Central memory CD8-positive, alpha-beta T cell (primary cell): ENCODE measurements at regions not wholly inside any gene's neighbourhood (a gene's known extent, or its start where the extent isn't known, plus 50 kb on each side); places are given as distances from the start of the nearest gene placed in this dataset.

ENCODE experiments used
- ATAC-seq: fragments of 150-1000 bp; cut with Tn5 transposase; replicated peaks from 2 replicates; pipeline ENCODE4 v1.10.0; 2022; ENCODE audit warnings: mild to moderate bottlenecking, moderate FRiP score, moderate number of reproducible peaks; ENCODE audit not compliant: poor library complexity, severe bottlenecking; ENCODE audit errors: extremely low read depth
- DNase-seq, 2 donors: peaks; one replicate each; pipeline ENCODE4 v3.0.0; 2021; ENCODE audit warnings: low spot score in 2 of 2
- H3K27ac Mint-ChIP-seq: one replicate; pipeline ENCODE4 v1.8.0; 2022; ENCODE audit warnings: low read depth, mild to moderate bottlenecking, moderate library complexity, mixed read lengths
- H3K27me3 Mint-ChIP-seq: one replicate; pipeline ENCODE4 v1.8.0; 2022; ENCODE audit warnings: mixed read lengths
- H3K36me3 Mint-ChIP-seq: one replicate; pipeline ENCODE4 v1.8.0; 2022; ENCODE audit warnings: mild to moderate bottlenecking, moderate library complexity, mixed read lengths; ENCODE audit not compliant: insufficient read depth
- H3K4me1 Mint-ChIP-seq: one replicate; pipeline ENCODE4 v1.8.0; 2022; ENCODE audit warnings: mixed read lengths
- H3K4me3 Mint-ChIP-seq: one replicate; pipeline ENCODE4 v1.8.0; 2022; ENCODE audit warnings: mild to moderate bottlenecking, moderate library complexity, mixed read lengths
- H3K9me3 Mint-ChIP-seq: one replicate; pipeline ENCODE4 v1.8.0; 2022; ENCODE audit warnings: mixed read lengths

DNA sequence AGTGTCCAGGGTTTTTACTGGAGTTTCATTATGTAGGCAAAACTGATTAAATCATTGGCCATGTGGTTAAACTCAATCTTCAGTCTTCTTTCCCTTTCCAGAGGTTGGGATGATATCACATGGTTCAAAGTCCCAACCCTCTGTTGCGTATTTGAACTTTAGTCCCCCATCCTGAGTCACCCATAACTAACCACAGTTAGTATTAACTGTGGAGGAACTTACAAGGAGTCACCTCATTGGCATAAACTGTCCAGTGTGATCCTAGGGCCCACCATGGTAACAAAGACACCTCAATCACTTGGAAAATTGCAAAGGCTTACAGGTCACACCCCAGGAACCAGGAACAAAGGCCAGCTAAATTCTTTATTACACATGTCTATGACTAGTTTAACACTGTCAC is 188.5 kb downstream of the COX7C start:
- Mint-ChIP-seq H3K27ac (no peak overlapping the region), H3K4me1 (no peaks in the 10 kb centered on the region), H3K36me3 (no peaks in the 10 kb centered on the region), H3K4me3 (no peak overlapping the region), H3K27me3 (no peaks in the 10 kb centered on the region), H3K9me3 (peaks cover 5% of the 10 kb centered on the region)
- no peak for DNase-seq
- no peak for ATAC-seq

DNA sequence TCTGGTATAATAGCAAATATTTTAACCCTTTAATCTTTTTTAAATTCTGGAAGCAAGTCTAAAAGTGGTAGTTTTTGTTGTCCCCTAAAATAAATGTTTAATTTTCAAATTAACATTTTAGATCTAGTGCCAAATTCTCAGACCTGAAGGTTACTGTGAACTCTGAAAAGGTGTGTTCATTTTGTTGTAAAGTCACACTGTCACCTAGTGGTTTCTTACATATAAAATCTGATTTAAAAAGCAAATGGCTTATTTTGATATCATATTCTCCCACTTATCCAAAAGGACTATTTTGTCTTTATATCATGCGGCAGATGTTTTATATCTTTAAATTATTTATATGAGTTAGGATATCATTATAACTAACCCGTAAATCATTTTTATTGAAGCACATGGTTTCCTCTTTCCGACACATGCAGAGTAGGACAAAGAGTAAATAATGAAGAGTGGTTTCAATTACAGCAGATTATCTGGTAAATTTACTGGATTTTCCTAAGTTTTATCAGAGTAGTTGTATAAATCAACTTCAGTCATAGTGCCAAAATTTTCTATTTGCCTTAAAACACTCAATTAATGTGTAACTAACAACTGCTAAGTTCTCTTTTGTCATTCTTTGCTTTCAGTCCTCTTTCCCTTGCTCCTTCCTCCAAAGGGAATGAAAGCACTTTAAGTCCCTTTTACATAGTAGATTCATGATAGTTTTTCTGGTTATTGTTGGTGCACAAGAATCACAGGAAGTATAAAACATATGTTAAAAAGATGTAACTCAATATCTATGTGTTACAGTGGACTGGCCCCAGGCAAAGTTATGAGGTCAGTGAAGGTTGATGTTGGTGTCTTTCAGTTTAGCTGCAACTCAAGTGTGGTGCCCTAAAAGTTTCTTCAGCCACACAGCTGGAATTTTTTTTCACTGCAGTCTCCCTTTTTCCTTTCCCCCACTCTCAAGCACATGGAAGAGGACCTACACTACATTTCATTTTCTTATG is 189.6 kb downstream of the COX7C start:
- H3K27ac Mint-ChIP-seq, result no peak overlapping the region
- H3K4me1 Mint-ChIP-seq, result no peaks in the 10 kb centered on the region
- H3K36me3 Mint-ChIP-seq, result no peaks in the 10 kb centered on the region
- ATAC-seq (no peak), DNase-seq (no peak)
- H3K4me3 Mint-ChIP-seq, result no peak overlapping the region
- H3K27me3 Mint-ChIP-seq, result no peaks in the 10 kb centered on the region
- peaks cover 5% of the 10 kb centered on the region for H3K9me3 Mint-ChIP-seq

DNA sequence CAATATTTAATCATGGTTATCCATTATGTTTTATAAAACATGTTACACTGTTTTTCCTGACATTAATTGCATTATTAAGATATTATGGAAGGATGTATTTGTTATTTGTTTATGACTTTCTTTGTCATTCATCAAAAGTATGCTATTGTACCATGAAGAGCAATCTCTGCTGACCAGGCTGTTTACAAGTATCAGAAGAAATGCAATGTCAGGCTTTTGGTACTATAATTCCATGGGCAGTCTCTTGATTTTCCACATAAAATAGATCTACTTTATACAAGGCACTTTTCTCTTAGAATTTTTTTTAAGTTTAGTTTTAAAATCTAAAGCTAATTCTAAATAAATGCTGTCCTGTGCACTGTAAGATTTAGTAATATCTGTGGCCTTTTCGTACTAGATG is 196.6 kb downstream of the COX7C start:
- no peaks in the 10 kb centered on the region for H3K27me3 Mint-ChIP-seq
- ATAC-seq (no peak), DNase-seq (no peak)
- H3K4me3 Mint-ChIP-seq, result no peak overlapping the region
- no peak overlapping the region for H3K27ac Mint-ChIP-seq
- H3K36me3 Mint-ChIP-seq, result no peaks in the 10 kb centered on the region
- peaks cover 5% of the 10 kb centered on the region for H3K9me3 Mint-ChIP-seq
- no peaks in the 10 kb centered on the region for H3K4me1 Mint-ChIP-seq

DNA sequence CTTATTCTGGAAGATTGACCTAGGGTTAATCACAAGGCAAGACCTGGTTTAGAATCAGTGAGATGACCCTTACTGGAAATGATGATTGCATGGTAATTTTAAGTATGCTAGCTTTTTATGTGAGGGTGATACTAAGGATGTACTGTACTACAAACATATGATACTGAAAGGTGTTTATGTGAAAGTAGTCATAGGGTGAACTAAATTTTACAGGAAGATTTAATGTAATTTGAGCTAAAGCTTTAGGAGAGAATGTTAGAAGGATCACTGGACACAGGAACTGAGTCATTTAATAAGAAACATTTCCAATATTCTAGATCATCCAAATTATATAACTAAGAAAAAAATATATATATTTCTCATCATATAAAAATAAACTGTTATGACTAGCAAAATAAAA is 197.2 kb downstream of the COX7C start:
- no peak overlapping the region for H3K4me3 Mint-ChIP-seq
- H3K4me1 Mint-ChIP-seq, result no peaks in the 10 kb centered on the region
- H3K27ac Mint-ChIP-seq, result no peak overlapping the region
- no peaks in the 10 kb centered on the region for H3K27me3 Mint-ChIP-seq
- H3K9me3 Mint-ChIP-seq, result peaks cover 5% of the 10 kb centered on the region
- DNase-seq, result no peak
- no peak for ATAC-seq
- H3K36me3 Mint-ChIP-seq, result no peaks in the 10 kb centered on the region

DNA sequence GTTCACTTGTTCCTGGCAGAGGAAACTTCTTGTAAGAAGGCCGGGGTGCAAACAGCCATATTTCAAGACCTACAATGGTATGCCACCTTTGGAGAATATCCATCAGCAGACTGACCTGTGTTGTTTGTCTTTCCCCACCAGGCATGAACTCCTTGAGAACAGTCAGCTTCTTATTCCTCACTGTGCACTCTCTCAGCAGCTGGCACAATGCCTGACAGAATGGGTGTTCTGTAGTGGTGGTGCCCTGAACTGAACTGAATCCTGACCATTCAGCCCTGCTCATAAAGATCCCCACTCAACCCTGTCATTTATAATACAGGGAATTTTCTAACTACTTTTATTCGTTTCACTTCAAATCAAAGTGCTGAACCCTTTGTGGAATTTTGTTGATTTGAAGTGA is 206.9 kb downstream of the COX7C start:
- no peaks in the 10 kb centered on the region for H3K36me3 Mint-ChIP-seq

DNA sequence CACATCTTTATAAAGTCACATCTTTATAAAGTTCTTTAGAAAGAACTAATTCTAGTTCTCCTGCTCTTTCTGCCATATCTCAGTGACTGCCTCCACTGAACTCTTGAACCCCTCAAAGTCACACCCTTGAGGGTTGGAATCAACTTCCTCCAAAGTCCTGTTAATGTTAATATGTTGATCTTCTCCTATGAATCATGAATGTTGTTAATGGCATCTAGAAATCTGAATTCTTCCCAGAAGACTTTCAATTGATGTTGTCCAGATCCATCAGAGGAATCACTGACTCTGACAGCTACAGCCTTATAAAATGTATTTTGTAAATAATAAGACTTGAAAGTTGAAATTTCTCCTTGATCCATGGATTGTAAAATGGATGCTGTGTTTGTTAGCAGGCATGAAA is 213.4 kb downstream of the COX7C start:
- peaks cover 2% of the 10 kb centered on the region for H3K27me3 Mint-ChIP-seq
- ATAC-seq (no peak), DNase-seq (no peak)
- no peaks in the 10 kb centered on the region for H3K36me3 Mint-ChIP-seq
- H3K4me1 Mint-ChIP-seq, result no peaks in the 10 kb centered on the region
- no peaks in the 10 kb centered on the region for H3K9me3 Mint-ChIP-seq
- H3K4me3 Mint-ChIP-seq, result no peak overlapping the region
- no peak overlapping the region for H3K27ac Mint-ChIP-seq

More for the DNA sequence above, 206.9 kb downstream of the COX7C start:
- Mint-ChIP-seq H3K9me3 (no peaks in the 10 kb centered on the region), H3K27me3 (no peaks in the 10 kb centered on the region), H3K27ac (no peak overlapping the region), H3K4me1 (no peaks in the 10 kb centered on the region), H3K4me3 (no peak overlapping the region)
- DNase-seq (no peak), ATAC-seq (no peak)

DNA sequence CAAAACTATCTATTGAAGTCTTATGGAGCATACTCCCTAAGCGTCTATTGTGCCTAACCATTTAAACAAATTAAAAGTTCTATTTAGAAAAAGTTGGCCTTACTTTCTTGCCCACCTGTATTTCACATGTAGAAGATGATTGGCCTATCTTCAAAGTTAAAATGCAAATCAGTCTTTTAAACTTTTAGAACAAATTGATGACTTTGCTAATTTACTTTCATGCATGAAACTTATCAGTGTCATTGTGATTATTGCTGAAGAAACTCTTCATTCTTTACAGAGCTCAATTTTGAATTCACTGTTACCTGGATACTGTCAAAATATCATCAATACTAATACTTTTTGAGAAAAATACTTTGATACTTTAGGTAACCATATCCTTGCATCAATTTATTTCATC is 216.1 kb downstream of the COX7C start:
- Mint-ChIP-seq H3K36me3 (no peaks in the 10 kb centered on the region), H3K9me3 (no peaks in the 10 kb centered on the region), H3K4me1 (no peaks in the 10 kb centered on the region), H3K4me3 (no peak overlapping the region), H3K27ac (no peak overlapping the region), H3K27me3 (peaks cover 11% of the 10 kb centered on the region)
- DNase-seq (no peak), ATAC-seq (no peak)

DNA sequence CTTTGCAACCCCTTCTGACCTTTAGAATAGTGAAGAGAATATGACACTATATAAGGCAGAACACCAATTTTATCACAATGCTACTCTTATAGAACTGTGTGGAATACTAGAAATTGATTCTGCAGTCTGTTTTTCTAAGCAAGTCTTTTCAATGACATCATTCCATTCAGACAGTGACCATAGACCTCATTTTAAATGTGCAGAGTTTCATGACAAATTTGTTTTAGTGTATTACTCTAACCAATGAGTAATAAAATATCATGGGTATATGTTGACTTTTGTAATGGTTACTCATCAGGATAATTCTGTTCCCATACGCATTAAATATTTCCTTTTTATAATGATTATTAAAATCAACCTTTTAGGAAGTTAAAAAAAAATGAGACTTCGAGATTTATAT is 219.9 kb downstream of the COX7C start:
- Mint-ChIP-seq H3K27me3 (peaks cover 11% of the 10 kb centered on the region), H3K4me1 (no peaks in the 10 kb centered on the region), H3K27ac (no peak overlapping the region), H3K9me3 (no peaks in the 10 kb centered on the region), H3K36me3 (no peaks in the 10 kb centered on the region), H3K4me3 (no peak overlapping the region)
- ATAC-seq, result no peak
- no peak for DNase-seq

DNA sequence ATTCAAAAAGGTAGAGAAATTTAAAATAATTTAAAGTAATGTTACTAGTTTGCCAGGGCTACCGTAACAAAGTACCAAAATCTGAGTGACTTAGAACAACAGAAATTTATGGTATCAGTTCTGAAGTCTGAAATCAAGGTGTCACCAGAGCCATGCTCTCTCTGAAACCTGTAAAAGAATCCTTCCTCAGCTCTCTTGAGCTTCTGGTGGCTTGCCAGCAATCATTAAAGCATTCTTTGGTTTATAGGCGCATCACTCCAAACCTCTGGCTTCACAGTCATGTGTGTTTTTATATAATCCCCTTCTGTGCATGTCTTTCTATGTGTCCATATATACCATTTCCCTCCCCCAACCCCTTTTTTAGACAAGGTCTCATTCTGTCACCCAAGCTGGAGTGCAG is 220.3 kb downstream of the COX7C start:
- Mint-ChIP-seq H3K4me3 (no peak overlapping the region), H3K27me3 (peaks cover 11% of the 10 kb centered on the region), H3K27ac (no peak overlapping the region), H3K36me3 (no peaks in the 10 kb centered on the region), H3K9me3 (no peaks in the 10 kb centered on the region), H3K4me1 (no peaks in the 10 kb centered on the region)
- ATAC-seq (no peak), DNase-seq (no peak)

DNA sequence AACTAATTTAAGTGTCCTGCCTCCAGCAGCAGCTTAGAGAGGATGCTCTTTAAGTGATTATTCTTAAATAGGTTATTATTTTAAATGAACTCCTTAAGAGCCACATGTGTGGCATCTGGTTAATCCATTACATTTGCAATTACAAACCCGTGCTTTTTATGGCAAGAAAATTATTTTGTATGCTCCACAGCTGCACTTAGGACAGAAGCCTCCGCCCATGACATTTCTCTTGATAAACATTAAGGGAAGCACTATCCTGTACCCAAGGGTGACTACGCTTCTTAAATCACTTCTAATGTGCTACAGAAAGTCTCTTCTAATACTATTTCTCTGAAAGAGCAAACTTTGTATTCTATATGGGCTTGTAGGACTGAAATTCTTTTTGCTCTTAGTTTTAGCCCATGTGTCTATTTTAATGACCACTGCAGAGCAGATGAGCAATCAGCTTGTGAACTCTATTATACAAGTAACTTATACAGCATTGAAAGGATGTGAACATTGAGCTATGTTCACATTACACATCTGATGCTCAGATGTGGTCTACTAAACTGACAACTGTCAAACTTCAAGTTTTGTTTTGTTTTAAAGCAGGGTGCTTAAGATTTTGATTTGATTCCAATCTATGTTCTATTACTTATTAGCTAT is 223.4 kb downstream of the COX7C start:
- H3K4me1 Mint-ChIP-seq, result no peaks in the 10 kb centered on the region
- H3K27me3 Mint-ChIP-seq, result peaks cover 8% of the 10 kb centered on the region
- no peak overlapping the region for H3K4me3 Mint-ChIP-seq
- ATAC-seq (no peak), DNase-seq (no peak)
- no peaks in the 10 kb centered on the region for H3K36me3 Mint-ChIP-seq
- no peak overlapping the region for H3K27ac Mint-ChIP-seq
- H3K9me3 Mint-ChIP-seq, result no peaks in the 10 kb centered on the region

DNA sequence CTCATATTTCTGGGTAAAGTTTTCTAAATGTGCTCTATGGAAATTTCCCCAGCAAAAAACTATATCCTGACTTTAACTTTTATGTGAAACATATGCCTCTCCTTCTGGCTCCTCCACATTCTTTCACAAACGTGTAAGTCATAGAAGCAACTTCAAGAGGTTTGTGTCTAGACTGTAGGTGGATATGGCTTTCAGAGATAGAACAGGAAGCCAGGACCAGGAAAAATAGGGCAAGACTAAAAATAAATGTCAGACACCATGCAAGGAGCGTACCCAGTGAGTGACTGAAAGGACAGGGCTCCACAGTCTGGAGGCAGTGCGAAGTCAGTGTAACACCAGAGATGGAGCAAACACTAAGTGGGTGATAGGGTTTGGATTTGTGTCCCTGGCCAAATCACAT is 240.7 kb downstream of the COX7C start:
- H3K9me3 Mint-ChIP-seq, result no peaks in the 10 kb centered on the region
- H3K4me1 Mint-ChIP-seq, result no peaks in the 10 kb centered on the region
- ATAC-seq, result no peak
- H3K4me3 Mint-ChIP-seq, result no peak overlapping the region
- no peak overlapping the region for H3K27ac Mint-ChIP-seq
- H3K36me3 Mint-ChIP-seq, result no peaks in the 10 kb centered on the region
- H3K27me3 Mint-ChIP-seq, result peaks cover 27% of the 10 kb centered on the region
- DNase-seq, result no peak

DNA sequence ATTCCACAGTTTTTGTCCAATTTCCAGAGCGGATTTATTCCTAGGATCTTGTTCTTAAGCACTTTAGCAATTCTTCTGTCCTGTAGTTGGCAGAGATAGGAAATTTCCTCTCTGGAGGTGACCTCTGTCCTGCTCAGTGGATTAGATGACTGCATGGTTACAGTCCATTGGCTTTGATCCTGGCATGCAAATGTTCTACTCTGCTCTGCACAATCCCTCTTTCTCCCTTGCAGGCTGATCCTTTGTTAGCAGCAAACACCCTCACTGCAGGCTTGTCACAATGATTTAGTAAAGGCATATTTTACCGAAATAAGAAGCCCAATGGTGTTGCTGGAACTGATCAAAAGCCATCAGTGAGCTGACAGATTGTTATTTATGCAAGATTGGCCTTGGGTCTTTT is 243.8 kb downstream of the COX7C start:
- Mint-ChIP-seq H3K4me1 (no peaks in the 10 kb centered on the region), H3K36me3 (no peaks in the 10 kb centered on the region), H3K9me3 (no peaks in the 10 kb centered on the region), H3K27ac (no peak overlapping the region), H3K4me3 (no peak overlapping the region), H3K27me3 (peaks cover 35% of the 10 kb centered on the region)
- ATAC-seq, result no peak
- no peak for DNase-seq

DNA sequence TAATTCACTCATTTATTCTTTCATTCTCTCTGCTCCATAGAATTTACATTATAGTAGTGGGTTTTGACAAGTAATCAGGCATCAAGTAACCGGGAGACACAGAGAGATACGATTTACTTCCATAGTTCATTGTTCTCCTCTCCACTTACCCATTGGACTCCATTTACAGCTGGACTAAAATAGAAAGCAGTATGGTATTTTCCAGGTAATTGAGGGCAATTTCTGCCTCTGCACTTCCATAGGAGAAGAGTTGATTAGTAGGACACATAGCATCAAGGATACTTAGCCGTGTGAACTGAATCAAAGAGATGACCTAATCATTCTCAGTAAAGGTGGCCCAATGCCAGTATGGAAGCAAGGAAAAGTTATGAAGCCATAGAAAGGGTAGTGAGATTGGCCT is 244.4 kb downstream of the COX7C start:
- Mint-ChIP-seq H3K36me3 (no peaks in the 10 kb centered on the region), H3K27ac (no peak overlapping the region), H3K4me1 (no peaks in the 10 kb centered on the region), H3K27me3 (peaks cover 35% of the 10 kb centered on the region), H3K9me3 (no peaks in the 10 kb centered on the region), H3K4me3 (no peak overlapping the region)
- DNase-seq, result no peak
- ATAC-seq, result no peak
